B cell (primary cell): ENCODE measurements at regions not wholly inside any gene's neighbourhood (a gene's known extent, or its start where the extent isn't known, plus 50 kb on each side); places are given as distances from the start of the nearest gene placed in this dataset.

ENCODE experiments used
- CTCF ChIP-seq: fragments of 200-600 bp; IDR thresholded peaks from one replicate; pipeline ENCODE4 v1.8.0; 2022; ENCODE audit warnings: antibody characterized with exemption, mild to moderate bottlenecking
- EZH2 ChIP-seq: IDR thresholded peaks from 2 replicates; pipeline ENCODE4 v1.6.1; 2012; ENCODE audit warnings: borderline replicate concordance, low read depth, mild to moderate bottlenecking, moderate library complexity, low read length; ENCODE audit not compliant: insufficient read depth, poor library complexity, severe bottlenecking

- no peak for TF ChIP-seq CTCF
- TF ChIP-seq EZH2: no peak
Observed at GRCh38 chr2:67515538-67515937, 118.4 kb downstream of the ETAA1 start.
